HepG2 (cell line): ENCODE measurements at regions not wholly inside any gene's neighbourhood (a gene's known extent, or its start where the extent isn't known, plus 50 kb on each side); places are given as distances from the start of the nearest gene placed in this dataset.

ENCODE experiments used
- CBFB ChIP-seq: sonication (generic); formaldehyde crosslinking; IDR thresholded peaks from 2 replicates; pipeline ENCODE4 v1.4.0; 2020; ENCODE audit warnings: missing genetic modification reagents
- FOXK1 ChIP-seq: sonication (generic); formaldehyde crosslinking; IDR thresholded peaks from 2 replicates; pipeline ENCODE4 v1.4.0; 2020; ENCODE audit warnings: low read depth, missing genetic modification reagents, borderline replicate concordance
- HOXA9 ChIP-seq: sonication (generic); formaldehyde crosslinking; IDR thresholded peaks from 2 replicates; pipeline ENCODE4 v1.8.1; 2022; ENCODE audit warnings: missing genetic modification reagents, mild to moderate bottlenecking, moderate library complexity, borderline replicate concordance
- MXI1 ChIP-seq: IDR thresholded peaks from 3 replicates; pipeline ENCODE4 v1.6.1; 2012; ENCODE audit warnings: low read depth, low read length, inconsistent platforms, borderline replicate concordance
- NBN ChIP-seq: fragments of 450-650 bp; conservative IDR thresholded peaks from 2 replicates; pipeline ENCODE4 v1.6.1; 2017
- NFKBIZ ChIP-seq: IDR thresholded peaks from 2 replicates; pipeline ENCODE4 v1.6.1; 2018; ENCODE audit warnings: missing genetic modification reagents, missing compliant biosample characterization
- NFYB ChIP-seq: sonication (generic); formaldehyde crosslinking; IDR thresholded peaks from 2 replicates; pipeline ENCODE4 v1.4.0; 2020; ENCODE audit warnings: missing genetic modification reagents
- NFYC ChIP-seq: IDR thresholded peaks from 2 replicates; pipeline ENCODE4 v1.6.1; 2016; ENCODE audit warnings: missing genetic modification reagents, missing compliant biosample characterization
- ZEB1 ChIP-seq: IDR thresholded peaks from 2 replicates; pipeline ENCODE4 v1.6.1; 2012; ENCODE audit warnings: mild to moderate bottlenecking, low read depth, inconsistent platforms; ENCODE audit not compliant: insufficient replicate concordance
- ZNF34 ChIP-seq: sonication (generic); formaldehyde crosslinking; IDR thresholded peaks from 2 replicates; pipeline ENCODE4 v1.4.0; 2020; ENCODE audit warnings: mild to moderate bottlenecking, missing genetic modification reagents, borderline replicate concordance
- TF ChIP-seq, protein P1 (sequence below), 2 experiments: sonication (generic) in 1 of 2; formaldehyde crosslinking in 1 of 2; IDR thresholded peaks; 2 replicates each; pipeline versions ENCODE4 v1.6.1 to v1.9.0; 2014 to 2022; ENCODE audit warnings: antibody characterized with exemption in 1 of 2, borderline replicate concordance in 1 of 2, inconsistent platforms in 1 of 2, low read depth in 1 of 2, missing genetic modification reagents in 1 of 2
- TF ChIP-seq, protein P2 (sequence below): sonication (generic); formaldehyde crosslinking; conservative IDR thresholded peaks from 2 replicates; pipeline ENCODE4 v1.5.0; 2020; ENCODE audit warnings: missing genetic modification reagents
- TF ChIP-seq, protein P3 (sequence below): sonication (generic); formaldehyde crosslinking; IDR thresholded peaks from 2 replicates; pipeline ENCODE4 v1.5.1; 2020; ENCODE audit warnings: mild to moderate bottlenecking, missing genetic modification reagents, borderline replicate concordance

DNA sequence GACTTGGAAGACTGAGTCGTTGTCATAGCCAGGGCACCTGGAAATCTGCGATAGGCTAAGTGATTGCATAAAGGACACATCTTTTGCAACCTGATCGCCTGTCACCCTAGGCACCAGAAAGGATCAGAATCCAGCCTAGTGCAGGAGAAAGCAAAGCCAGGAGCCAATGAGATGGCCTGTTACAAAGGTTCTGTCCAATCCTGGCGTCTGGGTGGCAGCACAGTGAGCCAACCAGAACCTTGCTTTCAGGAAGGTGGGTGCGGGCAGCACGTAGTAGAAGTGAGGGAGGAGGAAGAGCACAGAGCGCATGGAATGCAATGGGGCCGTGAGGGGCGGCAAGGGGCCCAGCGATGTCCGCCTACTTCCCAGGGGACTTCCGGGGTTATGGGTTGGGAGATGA lies 120.4 kb upstream of the GGTLC1 start (continued):
- TF ChIP-seq, protein P1, sequence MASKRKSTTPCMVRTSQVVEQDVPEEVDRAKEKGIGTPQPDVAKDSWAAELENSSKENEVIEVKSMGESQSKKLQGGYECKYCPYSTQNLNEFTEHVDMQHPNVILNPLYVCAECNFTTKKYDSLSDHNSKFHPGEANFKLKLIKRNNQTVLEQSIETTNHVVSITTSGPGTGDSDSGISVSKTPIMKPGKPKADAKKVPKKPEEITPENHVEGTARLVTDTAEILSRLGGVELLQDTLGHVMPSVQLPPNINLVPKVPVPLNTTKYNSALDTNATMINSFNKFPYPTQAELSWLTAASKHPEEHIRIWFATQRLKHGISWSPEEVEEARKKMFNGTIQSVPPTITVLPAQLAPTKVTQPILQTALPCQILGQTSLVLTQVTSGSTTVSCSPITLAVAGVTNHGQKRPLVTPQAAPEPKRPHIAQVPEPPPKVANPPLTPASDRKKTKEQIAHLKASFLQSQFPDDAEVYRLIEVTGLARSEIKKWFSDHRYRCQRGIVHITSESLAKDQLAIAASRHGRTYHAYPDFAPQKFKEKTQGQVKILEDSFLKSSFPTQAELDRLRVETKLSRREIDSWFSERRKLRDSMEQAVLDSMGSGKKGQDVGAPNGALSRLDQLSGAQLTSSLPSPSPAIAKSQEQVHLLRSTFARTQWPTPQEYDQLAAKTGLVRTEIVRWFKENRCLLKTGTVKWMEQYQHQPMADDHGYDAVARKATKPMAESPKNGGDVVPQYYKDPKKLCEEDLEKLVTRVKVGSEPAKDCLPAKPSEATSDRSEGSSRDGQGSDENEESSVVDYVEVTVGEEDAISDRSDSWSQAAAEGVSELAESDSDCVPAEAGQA (IDR thresholded peaks at IDR 0.05; ENCODE audit: low read depth), result no peak
- TF ChIP-seq, protein P1 (CRISPR knock-in tag; IDR thresholded peaks at IDR 0.05; ENCODE audit: borderline replicate concordance), result no peak
- no peak for TF ChIP-seq ZEB1
- no peak for TF ChIP-seq ZNF34 (CRISPR knock-in tag)
- TF ChIP-seq, protein P2, sequence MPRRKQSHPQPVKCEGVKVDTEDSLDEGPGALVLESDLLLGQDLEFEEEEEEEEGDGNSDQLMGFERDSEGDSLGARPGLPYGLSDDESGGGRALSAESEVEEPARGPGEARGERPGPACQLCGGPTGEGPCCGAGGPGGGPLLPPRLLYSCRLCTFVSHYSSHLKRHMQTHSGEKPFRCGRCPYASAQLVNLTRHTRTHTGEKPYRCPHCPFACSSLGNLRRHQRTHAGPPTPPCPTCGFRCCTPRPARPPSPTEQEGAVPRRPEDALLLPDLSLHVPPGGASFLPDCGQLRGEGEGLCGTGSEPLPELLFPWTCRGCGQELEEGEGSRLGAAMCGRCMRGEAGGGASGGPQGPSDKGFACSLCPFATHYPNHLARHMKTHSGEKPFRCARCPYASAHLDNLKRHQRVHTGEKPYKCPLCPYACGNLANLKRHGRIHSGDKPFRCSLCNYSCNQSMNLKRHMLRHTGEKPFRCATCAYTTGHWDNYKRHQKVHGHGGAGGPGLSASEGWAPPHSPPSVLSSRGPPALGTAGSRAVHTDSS (CRISPR knock-in tag), result no peak
- TF ChIP-seq HOXA9 (CRISPR knock-in tag), result no peak
- no peak for TF ChIP-seq NBN
- peak; percentile 52 for TF ChIP-seq NFYC (CRISPR knock-in tag)
- no peak for TF ChIP-seq NFKBIZ
- peak; percentile 54 for TF ChIP-seq NFYB (CRISPR knock-in tag)
- TF ChIP-seq, protein P3, sequence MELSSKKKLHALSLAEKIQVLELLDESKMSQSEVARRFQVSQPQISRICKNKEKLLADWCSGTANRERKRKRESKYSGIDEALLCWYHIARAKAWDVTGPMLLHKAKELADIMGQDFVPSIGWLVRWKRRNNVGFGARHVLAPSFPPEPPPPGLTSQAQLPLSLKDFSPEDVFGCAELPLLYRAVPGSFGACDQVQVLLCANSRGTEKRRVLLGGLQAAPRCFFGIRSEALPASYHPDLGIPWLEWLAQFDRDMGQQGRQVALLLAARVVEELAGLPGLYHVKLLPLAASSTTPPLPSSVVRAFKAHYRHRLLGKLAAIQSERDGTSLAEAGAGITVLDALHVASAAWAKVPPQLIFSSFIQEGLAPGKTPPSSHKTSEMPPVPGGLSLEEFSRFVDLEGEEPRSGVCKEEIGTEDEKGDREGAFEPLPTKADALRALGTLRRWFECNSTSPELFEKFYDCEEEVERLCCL (CRISPR knock-in tag), result no peak
- no peak for TF ChIP-seq FOXK1 (CRISPR knock-in tag)
- no peak for TF ChIP-seq MXI1
- TF ChIP-seq CBFB (CRISPR knock-in tag), result no peak
